GM21447 (cell line): ENCODE measurements at regions not wholly inside any gene's neighbourhood (a gene's known extent, or its start where the extent isn't known, plus 50 kb on each side); places are given as distances from the start of the nearest gene placed in this dataset.

Source experiments
- ATAC-seq: cut with Tn5 transposase; IDR thresholded peaks from one replicate; pipeline ENCODE4 v1.9.1; 2021; ENCODE audit not compliant: unreplicated experiment

- ATAC-seq: no peak
Observed at GRCh38 chr5:1748271-1748670, 51.4 kb downstream of the MRPL36 start.

- ATAC-seq: no peak
Observed at GRCh38 chr5:1747803-1748085, 51.9 kb downstream of the MRPL36 start.

- ATAC-seq: no peak
Observed at GRCh38 chr5:1747079-1747802, 52.4 kb downstream of the MRPL36 start.

- ATAC-seq: no peak
Observed at GRCh38 chr5:1746371-1747078, 53.1 kb downstream of the MRPL36 start.

- no peak for ATAC-seq
Observed at GRCh38 chr5:1745796-1746370, 53.8 kb downstream of the MRPL36 start.

- ATAC-seq: no peak
Observed at GRCh38 chr5:1745123-1745795, 54.4 kb downstream of the MRPL36 start.

- ATAC-seq: no peak
Observed at GRCh38 chr5:1744393-1745122, 55.1 kb downstream of the MRPL36 start.

GRCh38 chr5:1743769-1744085 lies 55.9 kb downstream of the MRPL36 start:
- no peak for ATAC-seq

GRCh38 chr5:1743061-1743768 lies 56.4 kb downstream of the MRPL36 start:
- no peak for ATAC-seq

- no peak for ATAC-seq
Observed at GRCh38 chr5:1737790-1738405, 61.7 kb downstream of the MRPL36 start.

- no peak for ATAC-seq
Observed at GRCh38 chr5:1736889-1737711, 62.5 kb downstream of the MRPL36 start.

- ATAC-seq: no peak
Observed at GRCh38 chr5:1736065-1736464, 63.6 kb downstream of the MRPL36 start.

- no peak for ATAC-seq
Observed at GRCh38 chr5:1735320-1735970, 64.2 kb downstream of the MRPL36 start.

GRCh38 chr5:1734908-1735289 lies 64.7 kb downstream of the MRPL36 start:
- no peak for ATAC-seq

GRCh38 chr5:1734271-1734907 lies 65.2 kb downstream of the MRPL36 start:
- no peak for ATAC-seq

GRCh38 chr5:1733369-1733768 lies 66.3 kb downstream of the MRPL36 start:
- no peak for ATAC-seq

- no peak for ATAC-seq
Observed at GRCh38 chr5:1732945-1733344, 66.7 kb downstream of the MRPL36 start.

GRCh38 chr5:1732238-1732941 lies 67.2 kb downstream of the MRPL36 start:
- no peak for ATAC-seq
